Mammary epithelial cell (primary cell): ENCODE measurements at regions not wholly inside any gene's neighbourhood (a gene's known extent, or its start where the extent isn't known, plus 50 kb on each side); places are given as distances from the start of the nearest gene placed in this dataset.

Experiments
- EZH2 ChIP-seq: IDR thresholded peaks from 2 replicates; pipeline ENCODE4 v1.6.1; 2012; ENCODE audit warnings: low read length, inconsistent platforms, borderline replicate concordance
- TF ChIP-seq, protein P1 (sequence below), 2 donors: IDR thresholded peaks in 1 of 2; conservative IDR thresholded peaks in 1 of 2; 2 replicates each; pipeline ENCODE4 v1.5.1; 2011 to 2012; ENCODE audit warnings: inconsistent platforms in 2 of 2, low read length in 2 of 2, mild to moderate bottlenecking in 2 of 2, control low read depth in 1 of 2, low read depth in 1 of 2; ENCODE audit not compliant: insufficient read depth in 1 of 2; ENCODE audit errors: extremely low read depth in 1 of 2

DNA sequence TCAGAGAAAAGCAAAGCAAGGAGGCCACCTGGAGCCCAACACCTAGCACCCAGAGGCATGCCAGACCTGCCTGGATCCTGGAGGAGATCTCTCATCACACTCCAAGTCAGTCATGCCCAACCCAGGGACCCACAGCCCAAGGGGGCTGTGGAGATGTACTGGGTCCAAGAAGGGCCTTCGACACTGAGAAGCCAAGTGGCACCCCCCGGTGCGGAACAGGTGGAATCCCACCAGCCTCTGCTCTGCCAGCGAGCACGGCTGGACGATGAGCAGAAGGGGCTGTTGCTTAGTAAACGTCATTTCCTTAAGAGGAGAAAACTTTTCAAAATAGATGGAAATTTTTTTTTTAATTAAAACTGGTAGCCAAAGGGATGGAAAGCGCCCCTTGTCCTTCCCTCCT is 171.9 kb upstream of the GRK3 start:
- TF ChIP-seq, protein P1, sequence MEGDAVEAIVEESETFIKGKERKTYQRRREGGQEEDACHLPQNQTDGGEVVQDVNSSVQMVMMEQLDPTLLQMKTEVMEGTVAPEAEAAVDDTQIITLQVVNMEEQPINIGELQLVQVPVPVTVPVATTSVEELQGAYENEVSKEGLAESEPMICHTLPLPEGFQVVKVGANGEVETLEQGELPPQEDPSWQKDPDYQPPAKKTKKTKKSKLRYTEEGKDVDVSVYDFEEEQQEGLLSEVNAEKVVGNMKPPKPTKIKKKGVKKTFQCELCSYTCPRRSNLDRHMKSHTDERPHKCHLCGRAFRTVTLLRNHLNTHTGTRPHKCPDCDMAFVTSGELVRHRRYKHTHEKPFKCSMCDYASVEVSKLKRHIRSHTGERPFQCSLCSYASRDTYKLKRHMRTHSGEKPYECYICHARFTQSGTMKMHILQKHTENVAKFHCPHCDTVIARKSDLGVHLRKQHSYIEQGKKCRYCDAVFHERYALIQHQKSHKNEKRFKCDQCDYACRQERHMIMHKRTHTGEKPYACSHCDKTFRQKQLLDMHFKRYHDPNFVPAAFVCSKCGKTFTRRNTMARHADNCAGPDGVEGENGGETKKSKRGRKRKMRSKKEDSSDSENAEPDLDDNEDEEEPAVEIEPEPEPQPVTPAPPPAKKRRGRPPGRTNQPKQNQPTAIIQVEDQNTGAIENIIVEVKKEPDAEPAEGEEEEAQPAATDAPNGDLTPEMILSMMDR (conservative IDR thresholded peaks at IDR 0.05 in 1 of 2, IDR thresholded peaks at IDR 0.05 in 1 of 2; ENCODE audit: extremely low read depth in 1 of 2, insufficient read depth in 1 of 2, low read depth in 1 of 2, low read length in 2 of 2), result no peak
- no peak for TF ChIP-seq EZH2
